GM12875 (cell line): ENCODE measurements at regions not wholly inside any gene's neighbourhood (a gene's known extent, or its start where the extent isn't known, plus 50 kb on each side); places are given as distances from the start of the nearest gene placed in this dataset.

Experiments used
- H3K4me3 ChIP-seq: one replicate; pipeline ENCODE4 v1.5.1; 2011; ENCODE audit warnings: low read depth, low read length, control low read depth
- CTCF ChIP-seq: IDR thresholded peaks from 2 replicates; pipeline ENCODE4 v1.5.1; 2011; ENCODE audit warnings: low read depth, mild to moderate bottlenecking, control low read depth, inconsistent platforms, low read length, moderate library complexity, borderline replicate concordance; ENCODE audit not compliant: insufficient read depth

GRCh38 chr14:29301571-29301970 is 535.0 kb downstream of the FOXG1 start:
- TF ChIP-seq CTCF = no peak
- no peak overlapping the region for H3K4me3 ChIP-seq

GRCh38 chr14:29310210-29310609 is 543.6 kb downstream of the FOXG1 start:
- H3K4me3 ChIP-seq = no peak overlapping the region
- no peak for TF ChIP-seq CTCF

- no peak overlapping the region for H3K4me3 ChIP-seq
- no peak for TF ChIP-seq CTCF
Measured at GRCh38 chr14:29310757-29311156, 544.2 kb downstream of the FOXG1 start.

GRCh38 chr14:29311983-29312382 is 545.4 kb downstream of the FOXG1 start:
- H3K4me3 ChIP-seq = no peak overlapping the region
- TF ChIP-seq CTCF = no peak

GRCh38 chr14:29316936-29317335 is 550.3 kb downstream of the FOXG1 start:
- no peak for TF ChIP-seq CTCF
- H3K4me3 ChIP-seq = no peak overlapping the region

- TF ChIP-seq CTCF = no peak
- no peak overlapping the region for H3K4me3 ChIP-seq
Measured at GRCh38 chr14:29317423-29317822, 550.8 kb downstream of the FOXG1 start.

- H3K4me3 ChIP-seq = no peak overlapping the region
Measured at GRCh38 chr14:29320286-29320685, 553.7 kb downstream of the FOXG1 start.

More at GRCh38 chr14:29320286-29320685, 553.7 kb downstream of the FOXG1 start:
- no peak for TF ChIP-seq CTCF
